Effector memory CD4-positive, alpha-beta T cell (primary cell): ENCODE measurements at regions not wholly inside any gene's neighbourhood (a gene's known extent, or its start where the extent isn't known, plus 50 kb on each side); places are given as distances from the start of the nearest gene placed in this dataset.

Experiments
- DNase-seq, 3 donors: peaks; one replicate each; pipeline ENCODE4 v3.0.0-alpha.2; 2020
- H3K27ac ChIP-seq: 2 replicates; pipeline ENCODE4 v1.7.0; 2013; ENCODE audit warnings: mild to moderate bottlenecking, low read length, moderate library complexity; ENCODE audit not compliant: insufficient read depth, poor library complexity, severe bottlenecking
- H3K27me3 ChIP-seq: replicated peaks from 2 replicates; pipeline ENCODE4 v1.7.0; 2013; ENCODE audit warnings: mild to moderate bottlenecking, low read length; ENCODE audit not compliant: insufficient read depth, control insufficient read depth, poor library complexity, severe bottlenecking
- H3K36me3 ChIP-seq: 2 replicates; pipeline ENCODE4 v1.7.0; 2013; ENCODE audit warnings: mild to moderate bottlenecking, low read length, moderate library complexity; ENCODE audit not compliant: control insufficient read depth, insufficient read depth
- H3K4me1 ChIP-seq: 2 replicates; pipeline ENCODE4 v1.7.0; 2013; ENCODE audit warnings: low read length, mild to moderate bottlenecking; ENCODE audit not compliant: control insufficient read depth, insufficient read depth, poor library complexity, severe bottlenecking
- H3K4me3 ChIP-seq: 2 replicates; pipeline ENCODE4 v1.7.0; 2013; ENCODE audit warnings: low read length, low read depth, mild to moderate bottlenecking; ENCODE audit not compliant: insufficient read depth, poor library complexity, severe bottlenecking
- H3K9me3 ChIP-seq: 2 replicates; pipeline ENCODE4 v1.7.0; 2013; ENCODE audit warnings: mild to moderate bottlenecking, low read length, moderate library complexity; ENCODE audit not compliant: control insufficient read depth

DNA sequence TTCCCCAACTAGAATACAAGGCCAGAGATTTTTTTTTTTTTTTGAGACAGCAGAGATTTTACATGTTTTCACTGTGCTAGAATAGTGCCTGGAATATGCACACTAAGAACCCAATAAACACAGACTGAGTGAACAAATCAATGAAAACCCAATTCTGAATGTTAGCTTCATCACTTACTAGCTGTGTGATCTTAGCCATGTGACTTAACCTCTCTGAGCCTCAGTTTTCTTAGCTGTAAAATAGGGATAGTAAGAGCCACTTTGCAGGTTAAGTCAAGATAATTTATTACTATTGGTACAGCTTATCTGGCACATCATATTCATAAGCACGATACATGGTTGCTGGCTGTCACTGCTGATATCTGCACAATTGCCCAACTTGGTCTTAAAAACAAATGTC is 140.6 kb downstream of the EN1 start:
- H3K27ac ChIP-seq, result no peak overlapping the region
- no peaks in the 10 kb centered on the region for H3K9me3 ChIP-seq
- H3K4me1 ChIP-seq, result no peaks in the 10 kb centered on the region
- no peak for DNase-seq
- H3K4me3 ChIP-seq, result no peak overlapping the region
- H3K27me3 ChIP-seq, result no peaks in the 10 kb centered on the region
- no peaks in the 10 kb centered on the region for H3K36me3 ChIP-seq

DNA sequence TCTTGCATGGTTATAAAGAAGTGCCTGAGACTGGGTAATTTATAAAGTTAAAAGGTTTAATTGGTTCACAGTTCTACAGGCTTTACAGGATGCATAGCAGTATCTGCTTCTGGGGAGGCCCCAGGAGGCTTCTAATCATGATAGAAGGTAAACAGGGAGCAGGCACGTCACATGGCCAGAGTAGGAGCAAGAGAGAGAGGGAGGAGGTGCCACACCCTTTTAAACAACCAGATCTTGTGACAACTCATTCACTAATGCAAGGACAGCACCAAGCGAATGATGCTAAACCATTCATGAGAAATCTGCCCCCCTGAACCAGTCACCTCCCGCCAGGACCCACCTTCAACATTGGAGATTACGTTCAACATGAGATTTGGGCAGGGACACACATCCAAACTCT is 141.1 kb downstream of the EN1 start:
- Histone ChIP-seq H3K9me3 (no peaks in the 10 kb centered on the region), H3K4me1 (no peaks in the 10 kb centered on the region), H3K27ac (no peak overlapping the region), H3K27me3 (no peaks in the 10 kb centered on the region), H3K4me3 (no peak overlapping the region), H3K36me3 (no peaks in the 10 kb centered on the region)
- DNase-seq, result no peak

DNA sequence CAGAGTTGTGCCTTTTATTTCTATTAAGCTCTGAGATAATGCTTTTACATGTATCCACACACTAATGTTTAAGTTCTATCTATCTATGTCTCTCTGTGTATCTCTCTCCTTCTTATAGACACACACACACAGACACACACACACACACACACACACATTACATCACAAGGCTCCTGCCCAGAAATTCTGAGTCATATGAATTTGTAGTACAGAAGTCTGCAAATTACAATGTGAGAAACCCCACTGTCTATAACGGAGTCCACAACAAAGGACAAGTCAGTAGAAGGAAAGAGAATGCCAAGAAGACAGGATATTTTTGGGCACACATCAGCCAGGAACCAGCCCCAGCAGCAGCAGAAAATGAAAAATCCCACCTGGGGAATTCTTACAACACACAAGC is 142.4 kb downstream of the EN1 start:
- no peak for DNase-seq
- H3K4me3 ChIP-seq, result no peak overlapping the region
- H3K4me1 ChIP-seq, result no peaks in the 10 kb centered on the region
- no peaks in the 10 kb centered on the region for H3K27me3 ChIP-seq
- H3K36me3 ChIP-seq, result no peaks in the 10 kb centered on the region
- no peaks in the 10 kb centered on the region for H3K9me3 ChIP-seq
- H3K27ac ChIP-seq, result no peak overlapping the region

DNA sequence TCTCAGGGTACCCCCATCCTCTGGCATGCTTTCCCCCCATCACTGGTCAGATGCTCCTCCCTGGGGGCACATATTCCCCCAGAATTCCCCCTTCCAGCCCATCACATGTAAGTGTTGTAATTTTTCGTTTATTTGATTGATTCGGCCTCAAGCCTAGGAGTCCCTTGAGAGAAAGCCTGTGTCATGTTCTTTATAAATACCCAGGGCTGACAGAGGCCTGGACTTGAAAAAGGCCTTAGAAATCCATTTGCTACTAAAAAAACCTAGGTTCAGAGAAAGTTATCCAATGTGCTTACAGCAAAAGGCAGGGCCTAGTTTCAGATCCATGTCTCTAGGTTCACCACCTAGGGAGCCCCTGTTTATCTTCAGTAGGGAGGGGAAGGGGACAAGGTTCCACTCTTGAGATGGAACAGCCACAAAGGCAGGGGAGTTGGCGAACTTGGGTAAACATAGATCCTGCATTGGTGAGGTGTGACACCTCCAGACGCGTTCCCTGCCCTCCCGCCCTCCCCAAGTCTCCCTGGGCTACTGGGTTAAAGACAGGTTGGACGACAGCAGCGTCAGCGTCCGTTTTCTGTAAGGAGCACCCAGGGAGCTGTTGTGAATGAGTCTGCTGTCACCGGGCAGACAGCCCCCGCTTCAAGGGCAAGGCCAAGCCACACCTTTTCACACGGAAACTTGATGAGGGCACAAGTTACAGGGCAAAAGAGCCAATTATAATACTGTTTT is 147.8 kb downstream of the EN1 start:
- H3K4me3 ChIP-seq, result no peak overlapping the region
- no peaks in the 10 kb centered on the region for H3K27me3 ChIP-seq
- no peak for DNase-seq
- H3K27ac ChIP-seq, result no peak overlapping the region
- no peaks in the 10 kb centered on the region for H3K9me3 ChIP-seq
- no peaks in the 10 kb centered on the region for H3K36me3 ChIP-seq
- no peaks in the 10 kb centered on the region for H3K4me1 ChIP-seq

DNA sequence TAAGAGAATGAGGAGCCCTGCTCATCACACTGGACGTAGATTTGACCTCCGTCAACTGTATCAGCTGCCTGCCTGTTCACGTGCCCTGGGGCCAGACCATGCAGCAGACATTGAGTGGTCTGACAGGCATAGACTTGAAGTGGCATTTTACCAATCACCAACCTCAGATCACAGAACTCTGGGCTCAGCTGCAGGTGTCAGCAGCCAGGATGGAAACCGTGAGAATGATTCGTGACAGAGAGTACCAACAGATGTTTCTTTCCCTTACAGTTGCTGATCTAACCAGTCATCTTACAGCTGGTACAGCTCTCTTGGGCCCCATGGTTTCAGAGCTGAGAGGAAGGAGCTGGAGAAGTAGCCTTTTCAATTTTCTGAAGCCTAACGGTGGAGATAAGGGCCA is 148.9 kb downstream of the EN1 start:
- Histone ChIP-seq H3K27me3 (no peaks in the 10 kb centered on the region), H3K27ac (no peak overlapping the region), H3K36me3 (no peaks in the 10 kb centered on the region), H3K9me3 (no peaks in the 10 kb centered on the region), H3K4me1 (no peaks in the 10 kb centered on the region), H3K4me3 (no peak overlapping the region)
- DNase-seq, result no peak

GRCh38 chr2:118697781-118698180 is 149.7 kb downstream of the EN1 start:
- H3K4me1 ChIP-seq, result no peaks in the 10 kb centered on the region
- H3K9me3 ChIP-seq, result no peaks in the 10 kb centered on the region
- H3K27ac ChIP-seq, result no peak overlapping the region
- DNase-seq, result no peak
- no peaks in the 10 kb centered on the region for H3K27me3 ChIP-seq
- no peak overlapping the region for H3K4me3 ChIP-seq
- H3K36me3 ChIP-seq, result no peaks in the 10 kb centered on the region

DNA sequence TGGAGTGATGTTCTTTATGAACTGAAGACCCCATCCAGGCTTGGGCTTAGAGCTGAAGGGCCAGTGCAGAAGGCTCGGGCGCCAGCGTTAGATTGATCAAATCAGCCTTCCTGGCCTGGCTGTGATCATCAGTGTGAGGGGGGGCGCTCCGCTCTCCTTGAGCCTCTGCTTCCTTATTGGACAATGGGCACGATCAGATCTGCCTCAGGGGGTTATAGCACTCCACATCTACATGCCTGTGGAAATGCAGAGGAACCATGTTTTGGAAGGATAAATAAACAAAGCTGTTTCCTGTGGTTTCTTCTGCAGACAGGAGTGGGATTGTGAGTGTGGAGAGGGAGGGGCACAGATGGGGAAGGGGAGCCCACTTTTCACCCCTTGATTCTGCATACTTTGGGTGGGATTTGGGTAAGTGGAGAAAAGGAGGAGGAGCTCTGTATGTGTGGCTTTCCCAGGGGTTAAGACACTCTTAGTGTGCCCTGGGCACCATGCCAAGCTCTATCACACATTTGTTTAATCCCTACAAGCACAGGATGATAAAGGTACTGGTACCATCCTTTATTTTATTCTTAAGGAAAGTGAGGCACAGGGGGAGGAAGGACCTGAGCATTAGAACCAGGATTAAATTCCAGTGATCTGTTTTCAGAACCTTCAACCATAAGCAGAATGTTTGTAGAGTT is 150.5 kb downstream of the EN1 start:
- H3K27ac ChIP-seq, result no peak overlapping the region
- H3K36me3 ChIP-seq, result no peaks in the 10 kb centered on the region
- DNase-seq, result no peak
- no peaks in the 10 kb centered on the region for H3K27me3 ChIP-seq
- no peaks in the 10 kb centered on the region for H3K9me3 ChIP-seq
- H3K4me3 ChIP-seq, result no peak overlapping the region
- H3K4me1 ChIP-seq, result no peaks in the 10 kb centered on the region

DNA sequence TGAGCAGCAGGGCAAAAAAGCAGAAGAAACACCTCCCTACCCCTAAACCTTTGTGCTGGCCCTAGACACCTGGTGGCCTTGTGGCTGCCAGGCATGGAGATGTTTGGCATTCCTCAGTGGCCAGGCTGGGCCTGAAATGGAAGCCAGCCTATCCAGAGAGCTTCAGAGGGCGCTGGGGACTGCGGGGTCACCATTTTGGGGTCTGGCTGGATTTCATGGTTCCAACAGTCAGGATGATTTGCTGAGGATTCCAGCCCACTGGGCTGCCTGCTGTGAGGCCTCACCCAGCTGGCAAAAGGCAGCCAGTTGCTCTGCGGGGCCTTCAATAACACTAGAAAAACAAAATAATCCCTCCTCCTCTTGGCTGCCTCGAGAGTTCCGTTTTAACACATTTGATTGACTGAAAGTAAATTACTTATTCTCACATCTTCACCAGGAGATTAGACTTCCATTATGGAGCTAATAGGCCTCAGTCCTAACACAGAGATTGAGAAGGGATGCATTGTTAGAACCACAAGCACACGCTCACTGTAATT is 154.1 kb downstream of the EN1 start:
- no peak overlapping the region for H3K4me3 ChIP-seq
- no peak for DNase-seq
- H3K4me1 ChIP-seq, result no peaks in the 10 kb centered on the region
- H3K27ac ChIP-seq, result no peak overlapping the region
- H3K9me3 ChIP-seq, result no peaks in the 10 kb centered on the region
- no peaks in the 10 kb centered on the region for H3K27me3 ChIP-seq
- no peaks in the 10 kb centered on the region for H3K36me3 ChIP-seq

GRCh38 chr2:118689874-118690273 is 157.6 kb downstream of the EN1 start:
- Histone ChIP-seq H3K27ac (no peak overlapping the region), H3K36me3 (no peaks in the 10 kb centered on the region), H3K27me3 (no peaks in the 10 kb centered on the region), H3K4me3 (no peak overlapping the region), H3K9me3 (no peaks in the 10 kb centered on the region), H3K4me1 (no peaks in the 10 kb centered on the region)
- DNase-seq, result no peak

GRCh38 chr2:118689456-118689855 is 158.0 kb downstream of the EN1 start:
- Histone ChIP-seq H3K36me3 (no peaks in the 10 kb centered on the region), H3K4me3 (no peak overlapping the region), H3K9me3 (no peaks in the 10 kb centered on the region), H3K4me1 (no peaks in the 10 kb centered on the region), H3K27ac (no peak overlapping the region), H3K27me3 (no peaks in the 10 kb centered on the region)
- no peak for DNase-seq
